ENCODE measurements at regions not wholly inside any gene's neighbourhood (a gene's known extent, or its start where the extent isn't known, plus 50 kb on each side); places are given as distances from the start of the nearest gene placed in this dataset.
A peak's percentile ranks its signal among the peaks of the same experiment; 100 is the strongest.

GRCh38 chr2:74036010-74036409 is 51.3 kb downstream of the TET3 start:
- DNase-seq = no peak

GRCh38 chr2:74036450-74037195 is 51.9 kb downstream of the TET3 start:
- DNase-seq = peak; percentile 78

- no peak for DNase-seq
Measured at GRCh38 chr2:74037379-74037860, 52.7 kb downstream of the TET3 start.

GRCh38 chr2:74039611-74040010 is 54.9 kb downstream of the TET3 start:
- DNase-seq = no peak

- DNase-seq = no peak
Measured at GRCh38 chr2:74041182-74041581, 56.5 kb downstream of the TET3 start.

- no peak for DNase-seq
Measured at GRCh38 chr2:74041726-74042125, 57.0 kb downstream of the TET3 start.

GRCh38 chr2:74042606-74043005 is 57.9 kb downstream of the TET3 start:
- DNase-seq = no peak

GRCh38 chr2:74043345-74044329 is 58.9 kb downstream of the TET3 start:
- no peak for DNase-seq

- no peak for DNase-seq
Measured at GRCh38 chr2:74044999-74045398, 60.3 kb downstream of the TET3 start.

GRCh38 chr2:74045454-74045853 is 60.7 kb downstream of the TET3 start:
- DNase-seq = no peak

- DNase-seq = no peak
Measured at GRCh38 chr2:74046441-74046840, 61.7 kb downstream of the TET3 start.

GRCh38 chr2:74047152-74047551 is 62.4 kb downstream of the TET3 start:
- DNase-seq = no peak

GRCh38 chr2:74048147-74048546 is 63.4 kb downstream of the TET3 start:
- DNase-seq = no peak

GRCh38 chr2:74048843-74049519 is 64.3 kb downstream of the TET3 start:
- no peak for DNase-seq

GRCh38 chr2:74050151-74050550 is 65.4 kb downstream of the TET3 start:
- DNase-seq = no peak

GRCh38 chr2:74051504-74051903 is 66.8 kb downstream of the TET3 start:
- peak; percentile 33 for DNase-seq

- no peak for DNase-seq
Measured at GRCh38 chr2:74052732-74053710, 68.3 kb downstream of the TET3 start.

- DNase-seq = no peak
Measured at GRCh38 chr2:74053959-74054715, 69.4 kb downstream of the TET3 start.

GRCh38 chr2:74059137-74059775 is 74.5 kb downstream of the TET3 start:
- no peak for DNase-seq

GRCh38 chr2:74063486-74063885 is 78.8 kb downstream of the TET3 start:
- DNase-seq = no peak

- no peak for DNase-seq
Measured at GRCh38 chr2:74065456-74065855, 80.7 kb downstream of the TET3 start.

Data from DMS79 (cell line).